ENCODE measurements at regions not wholly inside any gene's neighbourhood (a gene's known extent, or its start where the extent isn't known, plus 50 kb on each side); places are given as distances from the start of the nearest gene placed in this dataset.

DNA sequence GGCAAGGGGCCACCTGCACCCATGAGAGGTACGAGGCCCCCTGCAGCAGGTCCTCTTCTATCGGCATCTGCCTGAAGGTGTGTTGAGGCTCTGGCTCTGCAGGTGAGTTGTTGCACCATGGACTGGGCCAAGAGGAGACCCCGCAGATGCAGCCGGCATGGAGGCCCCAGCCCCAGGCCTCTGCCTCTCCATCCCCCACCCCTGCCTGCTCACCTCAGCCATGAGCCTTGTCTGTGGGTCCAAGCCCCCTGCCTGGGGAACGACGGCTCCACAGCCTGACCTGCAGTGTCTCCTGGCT lies 1386.2 kb downstream of the BRD1 start:
- no peak overlapping the region for H4K5ac ChIP-seq (ENCODE audit: low read depth, low read length)
- no peaks in the 10 kb centered on the region for H4K20me1 ChIP-seq (ENCODE audit: insufficient read depth, low read length)
- intact Hi-C loops (cut with micrococcal nuclease), result no loop called here
- no peaks in the 10 kb centered on the region for H3K79me1 ChIP-seq (ENCODE audit: low read depth in 1 of 2, low read length in 2 of 2)
- H2AFZ ChIP-seq (replicated peaks; ENCODE audit: low read length, poor library complexity), result no peak overlapping the region
- no peak overlapping the region for H3K9ac ChIP-seq (ENCODE audit: low read depth, low read length)
- no TSS peak for BruUV-seq (replicated peaks)
- no peak overlapping the region for H3K4ac ChIP-seq (ENCODE audit: low read depth, low read length)
- H3K4me2 ChIP-seq (ENCODE audit: low read depth, low read length), result no peak overlapping the region
- H2BK15ac ChIP-seq (ENCODE audit: low read depth, low read length), result no peak overlapping the region
- H4K8ac ChIP-seq (ENCODE audit: low read depth in 2 of 2, low read length in 2 of 2), result no peak overlapping the region
- POLR2A ChIA-PET (ENCODE audit: unreplicated experiment), result no interaction called here
- H3K14ac ChIP-seq (replicated peaks; ENCODE audit: low read depth, low read length), result no peak overlapping the region
- no peak overlapping the region for H3K4me3 ChIP-seq (ENCODE audit: insufficient read depth, low read depth, low read length)
- no peak overlapping the region for H4K91ac ChIP-seq (ENCODE audit: insufficient read depth, low read depth, low read length)
- DNase-seq (no peak), ATAC-seq (ENCODE audit: low read depth) (no peak)
- no peak overlapping the region for H3K56ac ChIP-seq (ENCODE audit: extremely low read depth, insufficient read depth, low read length)
- CTCF ChIA-PET, result no interaction called here
- no CpG with 5 or more reads among the region's 6 CpGs for WGBS, 2 experiments (ENCODE audit: extremely low coverage in 2 of 2, insufficient read length in 1 of 2)
- no peak overlapping the region for H2BK20ac ChIP-seq (ENCODE audit: low read depth, low read length)
- no peaks in the 10 kb centered on the region for H3K4me1 ChIP-seq (ENCODE audit: control insufficient read depth, insufficient read depth, low read length)
- H3K27me3 ChIP-seq (ENCODE audit: control insufficient read depth, insufficient read depth, low read length), result no peaks in the 10 kb centered on the region
- H3K23ac ChIP-seq (ENCODE audit: low read depth, low read length), result no peak overlapping the region
- H3K18ac ChIP-seq (ENCODE audit: low read depth, low read length), result no peak overlapping the region
- no peaks in the 10 kb centered on the region for H3K9me1 ChIP-seq (ENCODE audit: insufficient read depth, low read length)
- TF ChIP-seq MAZ (IDR thresholded peaks at IDR 0.05; ENCODE audit: borderline replicate concordance, low read depth, low read length), result no peak
- TF ChIP-seq BHLHE40 (IDR thresholded peaks at IDR 0.05; ENCODE audit: low read depth, low read length), result no peak
- H3K36me3 ChIP-seq (ENCODE audit: control insufficient read depth, insufficient read depth, low read length), result no peaks in the 10 kb centered on the region
- H2BK5ac ChIP-seq (ENCODE audit: low read depth, low read length, poor library complexity, severe bottlenecking), result no peak overlapping the region
- no peak overlapping the region for H2AK5ac ChIP-seq (ENCODE audit: low read depth, low read length)
- H3K27ac ChIP-seq (ENCODE audit: insufficient read depth, low read length), result no peak overlapping the region
- no peak overlapping the region for H2AK9ac ChIP-seq (replicated peaks; ENCODE audit: low read depth, low read length, poor library complexity)
- H3K9me3 ChIP-seq (ENCODE audit: control insufficient read depth, insufficient read depth, low read length), result peaks cover 64% of the 10 kb centered on the region
- H2BK120ac ChIP-seq (ENCODE audit: low read depth, low read length), result no peak overlapping the region
- in situ Hi-C loops (cut with MboI; ENCODE audit: low sequenced_read_pairs), result no loop called here
- dilution Hi-C loops (cut with HindIII; ENCODE audit: low sequenced_read_pairs, unreplicated experiment), result no loop called here

All from IMR-90 (cell line).